Esophagus squamous epithelium (tissue), 4 donors: ENCODE measurements at regions not wholly inside any gene's neighbourhood (a gene's known extent, or its start where the extent isn't known, plus 50 kb on each side); places are given as distances from the start of the nearest gene placed in this dataset.

Experiments used
- POLR2A ChIP-seq, 4 donors: fragments of 450-650 bp; IDR thresholded peaks; one replicate each; pipeline ENCODE4 v1.6.1; 2017; ENCODE audit warnings: antibody characterized with exemption in 4 of 4, mild to moderate bottlenecking in 4 of 4, moderate library complexity in 3 of 4
- TF ChIP-seq, protein P1 (sequence below), 6 experiments: fragments of 450-650 bp in 4 of 6; fragments of 200-600 bp in 2 of 6; sonication (generic) in 2 of 6; IDR thresholded peaks; one replicate each; pipeline ENCODE4 v1.5.1; 2016 to 2019; ENCODE audit warnings: antibody characterized with exemption in 6 of 6, mild to moderate bottlenecking in 4 of 6, moderate library complexity in 4 of 6

DNA sequence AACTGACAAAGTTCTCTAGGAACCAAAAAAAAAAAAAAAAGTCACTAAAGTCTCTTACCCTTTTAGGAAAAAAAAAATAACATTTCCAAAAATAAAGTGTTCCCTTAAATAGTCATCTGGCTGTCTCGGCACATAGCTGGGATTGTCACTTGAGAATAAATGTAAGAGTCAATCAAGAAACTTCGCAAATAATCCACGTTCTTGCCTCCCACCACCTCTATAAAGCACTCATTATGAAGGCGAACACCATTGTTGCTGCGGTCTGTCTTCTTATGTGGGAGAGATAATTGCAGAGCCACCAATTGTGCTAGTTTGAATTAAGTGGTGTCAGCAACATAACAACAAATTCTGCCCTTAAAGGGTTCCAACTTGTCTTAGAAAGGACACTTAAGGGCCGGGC is 163.7 kb downstream of the FBXO15 start:
- no peak for TF ChIP-seq POLR2A (IDR thresholded peaks at IDR 0.05)
- TF ChIP-seq, protein P1, sequence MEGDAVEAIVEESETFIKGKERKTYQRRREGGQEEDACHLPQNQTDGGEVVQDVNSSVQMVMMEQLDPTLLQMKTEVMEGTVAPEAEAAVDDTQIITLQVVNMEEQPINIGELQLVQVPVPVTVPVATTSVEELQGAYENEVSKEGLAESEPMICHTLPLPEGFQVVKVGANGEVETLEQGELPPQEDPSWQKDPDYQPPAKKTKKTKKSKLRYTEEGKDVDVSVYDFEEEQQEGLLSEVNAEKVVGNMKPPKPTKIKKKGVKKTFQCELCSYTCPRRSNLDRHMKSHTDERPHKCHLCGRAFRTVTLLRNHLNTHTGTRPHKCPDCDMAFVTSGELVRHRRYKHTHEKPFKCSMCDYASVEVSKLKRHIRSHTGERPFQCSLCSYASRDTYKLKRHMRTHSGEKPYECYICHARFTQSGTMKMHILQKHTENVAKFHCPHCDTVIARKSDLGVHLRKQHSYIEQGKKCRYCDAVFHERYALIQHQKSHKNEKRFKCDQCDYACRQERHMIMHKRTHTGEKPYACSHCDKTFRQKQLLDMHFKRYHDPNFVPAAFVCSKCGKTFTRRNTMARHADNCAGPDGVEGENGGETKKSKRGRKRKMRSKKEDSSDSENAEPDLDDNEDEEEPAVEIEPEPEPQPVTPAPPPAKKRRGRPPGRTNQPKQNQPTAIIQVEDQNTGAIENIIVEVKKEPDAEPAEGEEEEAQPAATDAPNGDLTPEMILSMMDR (IDR thresholded peaks at IDR 0.05) = no peak
